GM12872 (cell line): ENCODE measurements at regions not wholly inside any gene's neighbourhood (a gene's known extent, or its start where the extent isn't known, plus 50 kb on each side); places are given as distances from the start of the nearest gene placed in this dataset.

Source experiments
- CTCF ChIP-seq: IDR thresholded peaks from 3 replicates; pipeline ENCODE4 v1.5.1; 2011; ENCODE audit warnings: low read depth, mild to moderate bottlenecking, low read length, moderate library complexity; ENCODE audit not compliant: insufficient read depth

DNA sequence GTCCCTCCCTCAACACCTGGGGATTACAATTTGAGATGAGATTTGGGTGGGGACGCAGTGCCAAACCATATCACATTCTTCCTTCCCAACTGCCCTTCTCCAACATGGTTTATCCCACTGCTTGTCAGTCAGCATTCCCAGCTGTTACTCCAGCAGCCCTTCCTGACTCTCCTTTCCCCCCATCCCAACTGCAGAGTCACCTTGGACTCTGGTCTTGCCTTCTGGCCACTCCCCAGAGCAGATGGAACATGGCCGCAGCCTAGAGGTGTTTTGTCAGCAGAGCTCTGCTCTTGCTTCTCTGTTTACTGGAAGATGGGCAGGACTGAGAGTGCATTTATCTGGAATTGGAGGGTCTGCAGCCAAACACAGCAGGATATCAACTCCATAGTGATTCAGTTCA is 51.2 kb upstream of the MEX3C start:
- TF ChIP-seq CTCF: no peak

GRCh38 chr18:51250006-51250405 is 52.5 kb upstream of the MEX3C start:
- no peak for TF ChIP-seq CTCF

DNA sequence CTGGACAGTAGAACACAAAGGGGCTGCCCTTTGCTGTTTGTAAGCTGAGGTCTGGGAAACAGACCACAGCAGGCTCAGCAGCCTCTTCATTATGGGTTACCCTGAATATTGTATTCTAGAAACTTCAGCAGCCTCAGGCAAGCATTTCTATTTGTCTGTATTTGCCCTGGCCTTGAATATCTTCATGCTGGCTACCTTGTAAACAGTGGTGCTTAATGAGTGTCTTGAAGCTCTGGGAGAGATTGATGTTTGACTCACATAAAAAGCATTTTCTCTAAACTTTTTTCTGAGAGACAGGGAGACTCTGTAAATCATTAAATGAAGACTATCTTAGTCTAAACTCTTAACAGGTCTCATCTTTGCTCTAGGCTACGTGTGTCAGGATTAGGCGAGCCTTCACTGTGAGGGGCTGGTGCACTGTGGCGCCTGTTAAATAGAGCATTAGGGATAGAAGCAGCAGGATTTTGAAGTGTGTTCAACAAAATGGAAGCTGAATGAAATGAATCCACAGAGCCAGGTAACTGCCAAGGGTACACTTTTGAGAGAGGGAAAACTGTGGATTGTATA is 53.1 kb upstream of the MEX3C start:
- no peak for TF ChIP-seq CTCF

DNA sequence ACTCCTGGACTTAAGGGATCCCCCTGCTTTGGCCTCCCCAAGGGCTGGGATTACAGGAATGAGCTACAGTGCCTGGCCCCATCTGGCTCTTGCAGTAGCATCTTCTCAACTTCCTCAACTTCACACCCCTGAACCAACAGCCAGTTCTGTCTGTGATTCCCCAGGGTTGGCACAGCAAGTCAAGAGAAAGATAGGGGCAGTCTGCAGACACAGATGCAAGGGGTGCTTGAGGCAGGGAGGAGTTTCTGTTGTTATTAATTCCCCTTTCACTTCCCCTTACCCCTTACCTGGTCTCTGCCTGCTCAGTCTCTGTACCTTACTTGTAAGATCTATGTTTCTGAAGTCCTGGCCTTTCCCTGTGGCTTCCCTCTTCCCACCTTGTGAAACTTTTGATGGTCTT is 54.1 kb upstream of the MEX3C start:
- no peak for TF ChIP-seq CTCF

- TF ChIP-seq CTCF: no peak
Observed at GRCh38 chr18:51253476-51253875, 56.0 kb upstream of the MEX3C start.

- TF ChIP-seq CTCF: no peak
Observed at GRCh38 chr18:51255693-51256092, 58.2 kb upstream of the MEX3C start.

DNA sequence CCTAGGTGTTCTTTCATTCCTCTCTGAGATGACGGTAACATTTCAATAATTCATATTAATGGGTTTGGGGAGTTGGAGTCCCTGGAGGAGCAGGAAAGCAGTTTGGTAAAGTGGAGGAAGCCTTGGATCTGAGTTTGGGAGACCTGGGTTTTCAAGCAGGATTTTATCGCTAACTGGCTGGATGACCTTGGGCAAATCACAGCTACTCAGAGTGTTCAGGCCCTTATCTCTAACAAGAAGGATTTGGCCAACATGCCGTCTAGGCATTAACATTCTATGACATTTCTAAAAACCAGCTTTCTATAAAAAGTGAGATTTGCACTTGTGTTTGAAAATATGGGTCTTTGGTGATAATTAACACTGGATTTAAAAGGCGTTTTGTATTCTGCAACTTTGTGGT is 59.7 kb upstream of the MEX3C start:
- TF ChIP-seq CTCF: no peak

GRCh38 chr18:51260118-51260517 is 62.6 kb upstream of the MEX3C start:
- TF ChIP-seq CTCF: no peak
